ENCODE measurements at regions not wholly inside any gene's neighbourhood (a gene's known extent, or its start where the extent isn't known, plus 50 kb on each side); places are given as distances from the start of the nearest gene placed in this dataset.

DNA sequence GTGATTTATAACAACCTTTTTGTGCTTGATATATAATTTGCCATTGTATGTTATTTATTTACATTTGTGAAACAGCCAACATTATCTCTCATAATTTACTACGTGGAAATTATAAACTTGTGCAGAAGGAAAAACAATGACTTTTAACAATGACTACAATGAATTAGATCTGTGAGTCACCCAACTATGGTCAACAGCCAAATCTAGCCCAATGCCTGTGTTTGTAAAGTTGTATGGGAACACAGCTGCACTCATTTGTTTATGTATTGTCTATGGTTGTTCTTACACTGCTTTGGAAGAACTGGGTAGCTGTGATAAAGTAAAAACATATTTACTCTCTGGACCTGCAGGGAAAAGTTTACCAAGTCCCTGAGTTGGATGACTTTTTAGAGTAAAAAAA, 110.4 kb downstream of the OTOL1 start:
- Histone ChIP-seq H2AFZ (ENCODE audit: low read depth, low read length) (no peak overlapping the region), H3K9me1 (ENCODE audit: control insufficient read depth, insufficient read depth, low read length) (no peaks in the 10 kb centered on the region), H4K20me1 (replicated peaks; ENCODE audit: control insufficient read depth, insufficient read depth, low read length) (no peaks in the 10 kb centered on the region), H3K4me1 (replicated peaks in 1 of 2; ENCODE audit: control insufficient read depth in 2 of 2, insufficient read depth in 2 of 2, low read length in 2 of 2) (no peaks in the 10 kb centered on the region), H3K79me2 (ENCODE audit: control insufficient read depth, insufficient read depth, low read length) (no peaks in the 10 kb centered on the region), H3K4me3 (no peak overlapping the region), H3K36me3 (ENCODE audit: control insufficient read depth, insufficient read depth, low read length) (no peaks in the 10 kb centered on the region), H3K9me3 (replicated peaks; ENCODE audit: control insufficient read depth, insufficient read depth, low read depth, low read length) (no peaks in the 10 kb centered on the region), H3K4me2 (ENCODE audit: insufficient read depth, low read length) (no peak overlapping the region), H3K27me3 (ENCODE audit: control insufficient read depth in 2 of 2, insufficient read depth in 2 of 2, low read length in 2 of 2) (no peaks in the 10 kb centered on the region), H3K9ac (ENCODE audit: insufficient read depth in 1 of 2, low read depth in 2 of 2, low read length in 2 of 2) (no peak overlapping the region), H3K27ac (ENCODE audit: extremely low read depth, low read depth, low read length) (no peak overlapping the region)
- intact Hi-C loops (cut with micrococcal nuclease) (no loop called here), in situ Hi-C loops (cut with MboI) (no loop called here)
- no peak for FAIRE-seq
- ChIA-PET POLR2A (no interaction called here), CTCF (ENCODE audit: low intra/inter-chr PET ratio) (no interaction called here)
- TF ChIP-seq, protein P1, sequence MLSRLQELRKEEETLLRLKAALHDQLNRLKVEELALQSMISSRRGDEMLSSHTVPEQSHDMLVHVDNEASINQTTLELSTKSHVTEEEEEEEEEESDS (CRISPR knock-in tag; IDR thresholded peaks at IDR 0.05) = no peak
- TF ChIP-seq, protein P2, sequence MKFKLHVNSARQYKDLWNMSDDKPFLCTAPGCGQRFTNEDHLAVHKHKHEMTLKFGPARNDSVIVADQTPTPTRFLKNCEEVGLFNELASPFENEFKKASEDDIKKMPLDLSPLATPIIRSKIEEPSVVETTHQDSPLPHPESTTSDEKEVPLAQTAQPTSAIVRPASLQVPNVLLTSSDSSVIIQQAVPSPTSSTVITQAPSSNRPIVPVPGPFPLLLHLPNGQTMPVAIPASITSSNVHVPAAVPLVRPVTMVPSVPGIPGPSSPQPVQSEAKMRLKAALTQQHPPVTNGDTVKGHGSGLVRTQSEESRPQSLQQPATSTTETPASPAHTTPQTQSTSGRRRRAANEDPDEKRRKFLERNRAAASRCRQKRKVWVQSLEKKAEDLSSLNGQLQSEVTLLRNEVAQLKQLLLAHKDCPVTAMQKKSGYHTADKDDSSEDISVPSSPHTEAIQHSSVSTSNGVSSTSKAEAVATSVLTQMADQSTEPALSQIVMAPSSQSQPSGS (CRISPR knock-in tag; IDR thresholded peaks at IDR 0.05) = no peak
- TF ChIP-seq BHLHE40 (IDR thresholded peaks at IDR 0.05; ENCODE audit: low read length) (no peak), ESRRB (CRISPR knock-in tag; IDR thresholded peaks at IDR 0.05; ENCODE audit: borderline replicate concordance) (no peak), ZNF197 (CRISPR knock-in tag; IDR thresholded peaks at IDR 0.05; ENCODE audit: low read depth) (no peak), JUN (IDR thresholded peaks at IDR 0.05; ENCODE audit: borderline replicate concordance, low read depth, low read length) (no peak), JUN (CRISPR knock-in tag; IDR thresholded peaks at IDR 0.05; ENCODE audit: borderline replicate concordance) (no peak), XRCC4 (IDR thresholded peaks at IDR 0.05; ENCODE audit: extremely low read depth, insufficient read depth, insufficient read length) (no peak), CBX2 (IDR thresholded peaks at IDR 0.05; ENCODE audit: insufficient read depth, low read length, poor library complexity, severe bottlenecking) (no peak), RHOXF2B (CRISPR knock-in tag; conservative IDR thresholded peaks at IDR 0.05) (no peak)
- TF ChIP-seq, protein P3, sequence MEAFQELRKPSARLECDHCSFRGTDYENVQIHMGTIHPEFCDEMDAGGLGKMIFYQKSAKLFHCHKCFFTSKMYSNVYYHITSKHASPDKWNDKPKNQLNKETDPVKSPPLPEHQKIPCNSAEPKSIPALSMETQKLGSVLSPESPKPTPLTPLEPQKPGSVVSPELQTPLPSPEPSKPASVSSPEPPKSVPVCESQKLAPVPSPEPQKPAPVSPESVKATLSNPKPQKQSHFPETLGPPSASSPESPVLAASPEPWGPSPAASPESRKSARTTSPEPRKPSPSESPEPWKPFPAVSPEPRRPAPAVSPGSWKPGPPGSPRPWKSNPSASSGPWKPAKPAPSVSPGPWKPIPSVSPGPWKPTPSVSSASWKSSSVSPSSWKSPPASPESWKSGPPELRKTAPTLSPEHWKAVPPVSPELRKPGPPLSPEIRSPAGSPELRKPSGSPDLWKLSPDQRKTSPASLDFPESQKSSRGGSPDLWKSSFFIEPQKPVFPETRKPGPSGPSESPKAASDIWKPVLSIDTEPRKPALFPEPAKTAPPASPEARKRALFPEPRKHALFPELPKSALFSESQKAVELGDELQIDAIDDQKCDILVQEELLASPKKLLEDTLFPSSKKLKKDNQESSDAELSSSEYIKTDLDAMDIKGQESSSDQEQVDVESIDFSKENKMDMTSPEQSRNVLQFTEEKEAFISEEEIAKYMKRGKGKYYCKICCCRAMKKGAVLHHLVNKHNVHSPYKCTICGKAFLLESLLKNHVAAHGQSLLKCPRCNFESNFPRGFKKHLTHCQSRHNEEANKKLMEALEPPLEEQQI (IDR thresholded peaks at IDR 0.05) = no peak
- no peak for ATAC-seq
- BruUV-seq (replicated peaks) = no TSS peak
- WGBS (ENCODE audit: insufficient coverage, low coverage, missing lambda C conversion rate) = 0% methylated on average over 1 of the region's 1 CpG
- no peak for DNase-seq (ENCODE audit: extremely low read depth in 1 of 4, low spot score in 3 of 4)
